Amygdala (tissue), 56 donors: ENCODE measurements at regions not wholly inside any gene's neighbourhood (a gene's known extent, or its start where the extent isn't known, plus 50 kb on each side); places are given as distances from the start of the nearest gene placed in this dataset.
A peak's percentile ranks its signal among the peaks of the same experiment; 100 is the strongest.
"Not testable (repeated sequence)": the region's sequence is repeated elsewhere in the genome, so short reads cannot be mapped to it uniquely, and the experiment has no call there.

ENCODE experiments used
- DNase-seq, 56 donors: peaks; one replicate each; lab custom pipeline; 2025; lab: John Stamatoyannopoulos, UW

GRCh38 chr10:2410049-2410448 is 657.3 kb upstream of the PFKP start:
- DNase-seq, result no peak

- no peak for DNase-seq
Measured at GRCh38 chr10:2401459-2401858, 664.1 kb upstream of the ADARB2 start.

- DNase-seq, result no peak
Measured at GRCh38 chr10:2399482-2399881, 662.2 kb upstream of the ADARB2 start.

GRCh38 chr10:2392145-2392812 is 655.0 kb upstream of the ADARB2 start:
- DNase-seq, result peak in 2 of 56 donors; percentile 2

GRCh38 chr10:2387672-2388071 is 650.3 kb upstream of the ADARB2 start:
- DNase-seq, result no peak

GRCh38 chr10:2387261-2387660 is 649.9 kb upstream of the ADARB2 start:
- DNase-seq, result no peak

GRCh38 chr10:2380218-2380617 is 642.9 kb upstream of the ADARB2 start:
- DNase-seq, result no peak

GRCh38 chr10:2367083-2367482 is 629.8 kb upstream of the ADARB2 start:
- DNase-seq, result no peak

GRCh38 chr10:2366264-2366931 is 629.1 kb upstream of the ADARB2 start:
- DNase-seq, result no peak

- no peak for DNase-seq
Measured at GRCh38 chr10:2362331-2362730, 625.0 kb upstream of the ADARB2 start.

GRCh38 chr10:2358586-2358985 is 621.3 kb upstream of the ADARB2 start:
- DNase-seq, result no peak

GRCh38 chr10:2356670-2357069 is 619.3 kb upstream of the ADARB2 start:
- DNase-seq, result no peak

GRCh38 chr10:2351566-2351965 is 614.2 kb upstream of the ADARB2 start:
- no peak for DNase-seq

- DNase-seq, result no peak
Measured at GRCh38 chr10:2342206-2342605, 604.9 kb upstream of the ADARB2 start.

GRCh38 chr10:2340831-2341647 is 603.7 kb upstream of the ADARB2 start:
- peak in 12 of 56 donors; percentile 2 to 30 (median 10) for DNase-seq

- no peak for DNase-seq
Measured at GRCh38 chr10:2335626-2336025, 598.3 kb upstream of the ADARB2 start.

GRCh38 chr10:2334575-2334974 is 597.2 kb upstream of the ADARB2 start:
- DNase-seq, result no peak

- no peak for DNase-seq
Measured at GRCh38 chr10:2329082-2329481, 591.8 kb upstream of the ADARB2 start.

- DNase-seq, result no peak
Measured at GRCh38 chr10:2326411-2326810, 589.1 kb upstream of the ADARB2 start.

- not testable (repeated sequence) for DNase-seq
Measured at GRCh38 chr10:2315045-2315485, 577.7 kb upstream of the ADARB2 start.

- no peak for DNase-seq
Measured at GRCh38 chr10:2306081-2306480, 568.8 kb upstream of the ADARB2 start.
